ENCODE measurements at regions not wholly inside any gene's neighbourhood (a gene's known extent, or its start where the extent isn't known, plus 50 kb on each side); places are given as distances from the start of the nearest gene placed in this dataset.

- DNase-seq (ENCODE audit: low read depth, low spot score) = no peak
- TF ChIP-seq, protein P1, sequence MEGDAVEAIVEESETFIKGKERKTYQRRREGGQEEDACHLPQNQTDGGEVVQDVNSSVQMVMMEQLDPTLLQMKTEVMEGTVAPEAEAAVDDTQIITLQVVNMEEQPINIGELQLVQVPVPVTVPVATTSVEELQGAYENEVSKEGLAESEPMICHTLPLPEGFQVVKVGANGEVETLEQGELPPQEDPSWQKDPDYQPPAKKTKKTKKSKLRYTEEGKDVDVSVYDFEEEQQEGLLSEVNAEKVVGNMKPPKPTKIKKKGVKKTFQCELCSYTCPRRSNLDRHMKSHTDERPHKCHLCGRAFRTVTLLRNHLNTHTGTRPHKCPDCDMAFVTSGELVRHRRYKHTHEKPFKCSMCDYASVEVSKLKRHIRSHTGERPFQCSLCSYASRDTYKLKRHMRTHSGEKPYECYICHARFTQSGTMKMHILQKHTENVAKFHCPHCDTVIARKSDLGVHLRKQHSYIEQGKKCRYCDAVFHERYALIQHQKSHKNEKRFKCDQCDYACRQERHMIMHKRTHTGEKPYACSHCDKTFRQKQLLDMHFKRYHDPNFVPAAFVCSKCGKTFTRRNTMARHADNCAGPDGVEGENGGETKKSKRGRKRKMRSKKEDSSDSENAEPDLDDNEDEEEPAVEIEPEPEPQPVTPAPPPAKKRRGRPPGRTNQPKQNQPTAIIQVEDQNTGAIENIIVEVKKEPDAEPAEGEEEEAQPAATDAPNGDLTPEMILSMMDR (IDR thresholded peaks at IDR 0.05; ENCODE audit: low read depth, low read length) = no peak
- in situ Hi-C loops (cut with HindIII; ENCODE audit: low sequenced_read_pairs) = no loop called here
- no peak overlapping the region for H3K4me3 ChIP-seq (ENCODE audit: low read depth, low read length)
Measured at GRCh38 chr7:155921086-155921803, 109.0 kb upstream of the SHH start.

- DNase-seq (ENCODE audit: low read depth, low spot score) = no peak
- no peak overlapping the region for H3K4me3 ChIP-seq (ENCODE audit: low read depth, low read length)
- TF ChIP-seq, protein P1 (IDR thresholded peaks at IDR 0.05; ENCODE audit: low read depth, low read length) = no peak
- in situ Hi-C loops (cut with HindIII; ENCODE audit: low sequenced_read_pairs) = no loop called here
Measured at GRCh38 chr7:155920068-155920461, 107.8 kb upstream of the SHH start.

DNA sequence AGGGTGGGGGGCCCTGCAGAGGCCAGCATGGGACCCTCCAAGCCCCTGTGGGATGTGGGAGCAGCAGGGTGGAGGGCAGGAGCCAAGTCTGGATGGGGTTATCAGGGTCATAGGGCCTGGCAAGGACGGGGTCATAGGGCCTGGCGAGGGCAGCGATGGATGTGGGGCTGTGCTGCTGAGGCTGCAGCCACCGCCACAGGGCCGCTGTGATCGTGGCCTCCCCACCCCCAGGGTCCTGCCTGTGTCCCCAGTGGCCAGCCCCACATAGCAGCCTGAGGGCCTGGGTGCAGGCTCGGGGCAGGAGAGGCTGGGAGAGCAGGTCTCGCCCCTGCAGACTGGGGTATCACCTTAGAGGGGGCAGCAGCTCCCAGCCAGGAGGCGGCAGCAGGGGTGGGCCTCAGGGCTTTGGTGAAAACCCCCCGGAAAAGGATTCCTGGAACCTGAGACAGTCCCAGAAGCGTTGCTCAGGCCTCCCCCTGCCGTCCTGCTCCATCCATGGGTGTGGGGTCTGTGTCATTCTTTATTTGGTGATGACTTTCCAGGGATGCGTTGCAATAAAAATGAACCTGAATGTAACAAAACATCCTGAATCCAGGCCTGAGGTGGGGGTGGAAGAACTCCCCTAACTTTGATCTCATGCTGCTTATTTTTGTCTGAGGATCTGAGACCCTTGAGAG is 107.3 kb upstream of the SHH start:
- TF ChIP-seq, protein P1 (IDR thresholded peaks at IDR 0.05; ENCODE audit: low read depth, low read length) = no peak
- in situ Hi-C loops (cut with HindIII; ENCODE audit: low sequenced_read_pairs) = no loop called here
- no peak overlapping the region for H3K4me3 ChIP-seq (ENCODE audit: low read depth, low read length)
- DNase-seq (ENCODE audit: low read depth, low spot score) = peak; percentile 12

- in situ Hi-C loops (cut with HindIII; ENCODE audit: low sequenced_read_pairs) = no loop called here
- H3K4me3 ChIP-seq (ENCODE audit: low read depth, low read length) = no peak overlapping the region
- TF ChIP-seq, protein P1 (IDR thresholded peaks at IDR 0.05; ENCODE audit: low read depth, low read length) = no peak
- peak; percentile 96 for DNase-seq (ENCODE audit: low read depth, low spot score)
Measured at GRCh38 chr7:155918720-155919390, 106.6 kb upstream of the SHH start.

- TF ChIP-seq, protein P1 (IDR thresholded peaks at IDR 0.05; ENCODE audit: low read depth, low read length) = no peak
- in situ Hi-C loops (cut with HindIII; ENCODE audit: low sequenced_read_pairs) = no loop called here
- no peak overlapping the region for H3K4me3 ChIP-seq (ENCODE audit: low read depth, low read length)
- peak; percentile 17 for DNase-seq (ENCODE audit: low read depth, low spot score)
Measured at GRCh38 chr7:155917836-155918430, 105.7 kb upstream of the SHH start.

- TF ChIP-seq, protein P1 (IDR thresholded peaks at IDR 0.05; ENCODE audit: low read depth, low read length) = no peak
- peak; percentile 5 for DNase-seq (ENCODE audit: low read depth, low spot score)
- in situ Hi-C loops (cut with HindIII; ENCODE audit: low sequenced_read_pairs) = no loop called here
- no peak overlapping the region for H3K4me3 ChIP-seq (ENCODE audit: low read depth, low read length)
Measured at GRCh38 chr7:155916926-155917655, 104.8 kb upstream of the SHH start.
